Skin of body (tissue), 1 donor: ENCODE measurements at regions not wholly inside any gene's neighbourhood (a gene's known extent, or its start where the extent isn't known, plus 50 kb on each side); places are given as distances from the start of the nearest gene placed in this dataset.
A peak's percentile ranks its signal among the peaks of the same experiment; 100 is the strongest.

Source experiments
- DNase-seq: peaks from one replicate; lab custom pipeline; 2025; lab: John Stamatoyannopoulos, UW

- DNase-seq: no peak
These were observed 400.8 kb upstream of the HSF2 start for GRCh38 chr6:121998631-121999030.

- DNase-seq: no peak
These were observed 399.9 kb upstream of the HSF2 start for GRCh38 chr6:121999456-122000065.

GRCh38 chr6:122005661-122006060 is 393.8 kb upstream of the HSF2 start:
- no peak for DNase-seq

GRCh38 chr6:122007339-122007738 is 392.1 kb upstream of the HSF2 start:
- DNase-seq: peak; percentile 64

GRCh38 chr6:122008101-122008999 is 391.1 kb upstream of the HSF2 start:
- peak; percentile 83 for DNase-seq

- peak; percentile 82 for DNase-seq
These were observed 390.5 kb upstream of the HSF2 start for GRCh38 chr6:122009000-122009350.

GRCh38 chr6:122012578-122012977 is 386.9 kb upstream of the HSF2 start:
- peak; percentile 70 for DNase-seq

- no peak for DNase-seq
These were observed 384.5 kb upstream of the HSF2 start for GRCh38 chr6:122014961-122015360.

- DNase-seq: no peak
These were observed 378.7 kb upstream of the HSF2 start for GRCh38 chr6:122020588-122021264.

GRCh38 chr6:122025104-122025503 is 374.3 kb upstream of the HSF2 start:
- no peak for DNase-seq

- DNase-seq: peak; percentile 74
These were observed 372.7 kb upstream of the HSF2 start for GRCh38 chr6:122026582-122027369.

- peak; percentile 17 for DNase-seq
These were observed 370.4 kb upstream of the HSF2 start for GRCh38 chr6:122028933-122029522.

- DNase-seq: peak; percentile 73
These were observed 365.8 kb upstream of the HSF2 start for GRCh38 chr6:122033564-122034181.

- DNase-seq: peak; percentile 11
These were observed 364.3 kb upstream of the HSF2 start for GRCh38 chr6:122035173-122035572.

- no peak for DNase-seq
These were observed 359.2 kb upstream of the HSF2 start for GRCh38 chr6:122040261-122040660.

GRCh38 chr6:122042380-122042779 is 357.1 kb upstream of the HSF2 start:
- no peak for DNase-seq

- peak; percentile 62 for DNase-seq
These were observed 356.3 kb upstream of the HSF2 start for GRCh38 chr6:122042960-122043735.

- no peak for DNase-seq
These were observed 350.9 kb upstream of the HSF2 start for GRCh38 chr6:122048570-122048969.

- DNase-seq: no peak
These were observed 350.1 kb upstream of the HSF2 start for GRCh38 chr6:122049341-122049740.

GRCh38 chr6:122050242-122050755 is 349.2 kb upstream of the HSF2 start:
- no peak for DNase-seq
